ENCODE measurements at regions not wholly inside any gene's neighbourhood (a gene's known extent, or its start where the extent isn't known, plus 50 kb on each side); places are given as distances from the start of the nearest gene placed in this dataset.

DNA sequence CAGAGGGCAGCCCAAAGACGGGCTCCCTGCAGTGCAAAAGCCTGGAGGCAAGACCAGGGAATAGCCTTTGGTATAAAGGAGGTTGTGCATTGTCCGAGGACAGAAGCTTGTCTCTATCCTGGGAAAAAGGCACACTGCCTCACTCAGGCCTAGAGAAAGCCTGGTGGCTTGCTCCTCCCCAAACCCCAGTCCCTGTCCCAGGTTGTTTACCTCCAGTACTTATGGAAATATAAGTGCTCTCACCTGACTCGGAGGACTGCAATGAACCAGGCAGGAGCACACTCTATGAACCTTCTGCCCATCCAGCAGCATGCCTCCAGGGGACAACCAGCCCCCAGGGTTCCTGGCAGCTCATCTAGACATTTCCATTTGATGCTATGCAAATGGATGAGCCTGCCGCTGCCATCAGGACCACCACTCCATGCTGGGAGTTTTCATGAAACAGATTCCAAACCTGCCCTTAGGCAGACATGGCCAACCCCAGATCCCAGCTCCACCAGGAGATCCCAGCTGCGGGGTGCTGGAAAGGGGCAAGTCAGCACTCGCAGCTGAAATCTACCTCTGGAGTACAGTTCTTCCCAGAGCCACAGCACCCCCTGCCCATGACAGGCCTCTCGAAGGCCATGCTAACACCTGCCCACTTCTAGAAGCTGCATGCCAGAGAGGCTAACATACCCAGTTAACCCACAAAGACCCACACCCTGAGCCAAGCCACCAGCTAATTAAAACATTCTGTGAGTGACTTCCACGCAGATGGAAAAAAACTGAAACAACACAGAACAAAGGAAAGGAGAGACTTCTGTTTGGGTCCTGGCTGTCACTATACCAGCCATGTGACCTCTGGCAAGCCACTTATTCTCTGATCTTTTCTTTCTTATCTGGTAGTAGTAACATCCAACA, 101.7 kb downstream of the TTC32 start:
- Histone ChIP-seq H4K8ac (replicated peaks; ENCODE audit: insufficient read length, low read depth, low read length) (no peak overlapping the region), H2AK5ac (ENCODE audit: insufficient read length, low read length) (no peak overlapping the region), H3K9ac (ENCODE audit: extremely low read depth, insufficient read length, low read length) (no peak overlapping the region), H3T11ph (ENCODE audit: low read length) (no peak overlapping the region), H4K5ac (ENCODE audit: insufficient read length, low read depth, low read length) (no peak overlapping the region), H3K4me2 (ENCODE audit: insufficient read depth, insufficient read length, low read length) (no peak overlapping the region), H3K18ac (ENCODE audit: insufficient read length, low read depth, low read length) (no peak overlapping the region), H3K4me1 (ENCODE audit: insufficient read depth, low read length) (no peaks in the 10 kb centered on the region), H3K27me3 (ENCODE audit: insufficient read depth, low read length) (no peaks in the 10 kb centered on the region), H2AFZ (ENCODE audit: low read length) (no peak overlapping the region), H3K79me2 (ENCODE audit: insufficient read depth, low read length) (no peaks in the 10 kb centered on the region), H3K27ac (ENCODE audit: insufficient read length, low read depth, low read length) (no peak overlapping the region), H2BK15ac (ENCODE audit: low read depth, low read length) (no peak overlapping the region), H2BK20ac (ENCODE audit: low read depth, low read length, poor library complexity, severe bottlenecking) (no peak overlapping the region), H3K4ac (ENCODE audit: low read depth, low read length) (no peak overlapping the region), H3K9me3 (ENCODE audit: control insufficient read depth, low read depth, low read length) (no peaks in the 10 kb centered on the region), H2BK5ac (ENCODE audit: insufficient read length, low read length) (no peak overlapping the region), H2BK120ac (ENCODE audit: low read depth, low read length, poor library complexity, severe bottlenecking) (no peak overlapping the region), H4K20me1 (ENCODE audit: control insufficient read depth, insufficient read depth, insufficient read length) (no peaks in the 10 kb centered on the region), H3K23ac (ENCODE audit: insufficient read length, low read depth, low read length) (no peak overlapping the region), H2BK12ac (ENCODE audit: insufficient read length, low read depth, low read length) (no peak overlapping the region), H3K23me2 (ENCODE audit: insufficient read length, low read depth, low read length, poor library complexity, severe bottlenecking) (no peaks in the 10 kb centered on the region), H3K14ac (ENCODE audit: insufficient read depth, low read length) (no peak overlapping the region), H3K79me1 (ENCODE audit: insufficient read depth, low read depth, low read length, poor library complexity, severe bottlenecking) (no peaks in the 10 kb centered on the region), H4K91ac (ENCODE audit: insufficient read length, low read depth, low read length) (no peak overlapping the region), H3K56ac (ENCODE audit: insufficient read length, low read depth, low read length) (no peak overlapping the region)
- Mint-ChIP-seq H3K27ac (no peak overlapping the region), H3K27me3 (ENCODE audit: low read depth) (peaks cover 2% of the 10 kb centered on the region; the same call in 1 of the 2 replicates), H3K9me3 (no peaks in the 10 kb centered on the region), H3K4me3 (no peak overlapping the region), H3K4me1 (peaks cover 0 to 6% of the 10 kb centered on the region in 2 experiments; a peak in 3 of 4 replicates), H3K36me3 (ENCODE audit: insufficient read depth in 1 of 3, low read depth in 3 of 3) (no peaks in the 10 kb centered on the region)
- no peak for DNase-seq
- TF ChIP-seq, protein P1, sequence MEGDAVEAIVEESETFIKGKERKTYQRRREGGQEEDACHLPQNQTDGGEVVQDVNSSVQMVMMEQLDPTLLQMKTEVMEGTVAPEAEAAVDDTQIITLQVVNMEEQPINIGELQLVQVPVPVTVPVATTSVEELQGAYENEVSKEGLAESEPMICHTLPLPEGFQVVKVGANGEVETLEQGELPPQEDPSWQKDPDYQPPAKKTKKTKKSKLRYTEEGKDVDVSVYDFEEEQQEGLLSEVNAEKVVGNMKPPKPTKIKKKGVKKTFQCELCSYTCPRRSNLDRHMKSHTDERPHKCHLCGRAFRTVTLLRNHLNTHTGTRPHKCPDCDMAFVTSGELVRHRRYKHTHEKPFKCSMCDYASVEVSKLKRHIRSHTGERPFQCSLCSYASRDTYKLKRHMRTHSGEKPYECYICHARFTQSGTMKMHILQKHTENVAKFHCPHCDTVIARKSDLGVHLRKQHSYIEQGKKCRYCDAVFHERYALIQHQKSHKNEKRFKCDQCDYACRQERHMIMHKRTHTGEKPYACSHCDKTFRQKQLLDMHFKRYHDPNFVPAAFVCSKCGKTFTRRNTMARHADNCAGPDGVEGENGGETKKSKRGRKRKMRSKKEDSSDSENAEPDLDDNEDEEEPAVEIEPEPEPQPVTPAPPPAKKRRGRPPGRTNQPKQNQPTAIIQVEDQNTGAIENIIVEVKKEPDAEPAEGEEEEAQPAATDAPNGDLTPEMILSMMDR (conservative IDR thresholded peaks at IDR 0.05), result no peak
- no CpG with 5 or more reads among the region's 8 CpGs for WGBS (ENCODE audit: extremely low coverage, insufficient read length, low lambda C conversion rate)

All from H9 (cell line).